AG09319 (cell line): ENCODE measurements at regions not wholly inside any gene's neighbourhood (a gene's known extent, or its start where the extent isn't known, plus 50 kb on each side); places are given as distances from the start of the nearest gene placed in this dataset.

ENCODE experiments used
- DNase-seq: peaks from one replicate; pipeline ENCODE4 v3.0.0-alpha.2; 2010; ENCODE audit warnings: low read depth; ENCODE audit errors: extremely low read depth
- TF ChIP-seq, protein P1 (sequence below): IDR thresholded peaks from 2 replicates; pipeline ENCODE4 v1.5.1; 2011; ENCODE audit warnings: low read depth, mild to moderate bottlenecking, inconsistent platforms, low read length, moderate library complexity

DNA sequence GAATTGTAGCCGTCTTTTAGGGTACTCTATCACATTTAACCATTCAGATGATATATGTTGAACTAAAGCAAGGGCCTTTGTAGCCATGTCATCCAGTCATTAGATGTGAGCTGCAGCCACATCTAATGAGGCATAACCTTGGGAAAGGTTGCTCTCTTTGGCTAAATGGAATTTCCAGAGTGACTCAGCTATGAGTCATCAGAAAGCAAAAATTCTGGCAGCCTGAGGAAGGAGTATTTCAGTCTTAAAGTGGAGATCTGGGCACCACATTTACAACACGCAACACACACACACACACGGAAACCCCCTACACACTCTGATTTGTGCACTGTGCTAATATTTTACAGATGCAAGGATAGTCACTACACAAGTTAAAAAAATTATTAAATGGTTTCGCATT is 176.9 kb upstream of the ZWINT start:
- no peak for DNase-seq

DNA sequence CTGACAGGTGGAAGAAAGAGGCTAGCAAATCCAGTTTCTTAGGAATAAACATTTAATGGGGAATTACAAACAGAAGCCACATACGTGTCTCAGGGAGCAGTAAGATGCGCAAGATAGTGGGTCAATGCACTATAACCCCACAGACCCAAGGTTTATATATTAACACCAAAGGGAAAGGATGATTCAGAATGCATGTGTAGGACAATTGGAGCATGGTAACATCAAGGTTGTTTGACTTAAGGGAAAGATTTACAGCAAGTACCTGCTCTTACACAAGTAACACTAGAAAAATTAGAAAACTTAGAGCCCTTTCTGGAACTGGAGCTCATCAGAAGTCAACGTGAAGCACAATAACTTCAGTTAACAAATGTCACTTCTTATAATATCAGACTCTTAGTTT is 161.1 kb upstream of the ZWINT start:
- TF ChIP-seq, protein P1, sequence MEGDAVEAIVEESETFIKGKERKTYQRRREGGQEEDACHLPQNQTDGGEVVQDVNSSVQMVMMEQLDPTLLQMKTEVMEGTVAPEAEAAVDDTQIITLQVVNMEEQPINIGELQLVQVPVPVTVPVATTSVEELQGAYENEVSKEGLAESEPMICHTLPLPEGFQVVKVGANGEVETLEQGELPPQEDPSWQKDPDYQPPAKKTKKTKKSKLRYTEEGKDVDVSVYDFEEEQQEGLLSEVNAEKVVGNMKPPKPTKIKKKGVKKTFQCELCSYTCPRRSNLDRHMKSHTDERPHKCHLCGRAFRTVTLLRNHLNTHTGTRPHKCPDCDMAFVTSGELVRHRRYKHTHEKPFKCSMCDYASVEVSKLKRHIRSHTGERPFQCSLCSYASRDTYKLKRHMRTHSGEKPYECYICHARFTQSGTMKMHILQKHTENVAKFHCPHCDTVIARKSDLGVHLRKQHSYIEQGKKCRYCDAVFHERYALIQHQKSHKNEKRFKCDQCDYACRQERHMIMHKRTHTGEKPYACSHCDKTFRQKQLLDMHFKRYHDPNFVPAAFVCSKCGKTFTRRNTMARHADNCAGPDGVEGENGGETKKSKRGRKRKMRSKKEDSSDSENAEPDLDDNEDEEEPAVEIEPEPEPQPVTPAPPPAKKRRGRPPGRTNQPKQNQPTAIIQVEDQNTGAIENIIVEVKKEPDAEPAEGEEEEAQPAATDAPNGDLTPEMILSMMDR: no peak
- DNase-seq: no peak

More for the DNA sequence above, 176.9 kb upstream of the ZWINT start:
- TF ChIP-seq, protein P1: no peak

DNA sequence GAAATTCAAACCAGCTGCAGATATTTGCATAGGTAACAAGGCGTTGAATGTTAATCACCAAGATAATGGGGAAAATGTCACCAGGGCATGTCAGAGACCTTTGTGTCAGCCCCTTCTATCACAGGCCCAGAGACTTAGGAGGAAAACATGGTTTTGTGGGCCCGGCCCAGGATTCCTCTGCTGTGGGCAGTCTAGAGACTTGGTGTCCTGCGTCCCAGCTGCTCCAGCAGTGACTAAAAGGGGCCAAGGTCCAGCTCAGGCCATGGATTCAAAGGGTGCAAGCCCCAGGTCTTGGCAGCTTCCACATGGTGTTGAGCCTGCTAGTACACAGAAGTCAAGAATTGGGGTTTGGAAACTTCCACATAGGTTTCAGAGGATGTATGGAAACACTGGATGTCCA is 147.5 kb upstream of the ZWINT start:
- TF ChIP-seq, protein P1: no peak
- no peak for DNase-seq

DNA sequence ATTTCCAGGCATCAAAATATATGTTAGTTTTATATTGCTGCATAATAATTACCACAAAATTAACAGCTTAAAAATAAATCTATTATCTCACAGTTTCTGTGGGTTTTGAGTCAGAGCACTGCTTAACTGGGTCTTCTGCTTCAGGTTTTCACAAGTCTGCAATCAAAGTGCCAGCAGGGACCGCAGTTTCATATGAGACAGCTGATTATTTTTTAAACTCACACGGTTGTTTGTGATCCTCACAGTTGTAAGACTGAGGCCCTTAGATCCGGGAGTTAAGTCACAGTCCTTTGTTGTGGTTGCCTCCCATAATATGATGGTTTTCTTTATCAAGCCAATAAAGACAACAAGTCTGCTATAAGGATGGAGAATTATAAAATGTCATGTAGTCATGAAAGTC is 146.0 kb upstream of the ZWINT start:
- TF ChIP-seq, protein P1: no peak
- no peak for DNase-seq

DNA sequence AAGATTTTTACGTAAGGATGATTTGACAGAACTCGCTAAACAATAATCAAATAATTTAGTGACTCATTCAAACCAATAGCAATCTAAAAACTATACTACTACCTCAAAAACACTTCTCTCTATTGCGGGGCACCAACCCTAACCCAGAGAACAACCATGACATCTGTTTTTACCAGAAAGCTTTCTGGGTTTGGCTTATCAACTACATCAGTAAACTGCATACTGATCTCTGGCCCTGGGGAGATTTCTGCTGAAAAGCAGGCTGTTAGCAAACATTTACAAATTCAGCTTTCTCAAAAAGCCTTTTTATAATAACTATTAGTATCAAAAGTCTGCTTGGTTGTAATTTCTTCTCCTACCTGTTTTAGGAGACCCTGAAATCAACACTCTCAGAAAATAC is 144.5 kb upstream of the ZWINT start:
- TF ChIP-seq, protein P1: no peak
- DNase-seq: no peak

DNA sequence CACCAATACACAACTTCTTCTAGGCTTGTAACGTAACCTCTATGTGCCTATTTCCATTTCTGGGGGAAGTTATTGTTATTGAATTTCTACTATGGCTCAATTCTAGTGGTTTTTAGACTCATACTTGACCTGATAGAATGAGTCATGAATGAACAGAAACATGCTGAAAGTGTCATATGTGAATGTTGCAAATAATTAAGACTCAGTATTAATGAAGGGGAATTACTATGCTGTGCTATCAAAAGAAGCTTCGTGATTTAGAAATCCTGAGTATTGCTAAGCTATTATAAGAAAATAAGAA is 135.1 kb upstream of the ZWINT start:
- DNase-seq: no peak
- TF ChIP-seq, protein P1: no peak

DNA sequence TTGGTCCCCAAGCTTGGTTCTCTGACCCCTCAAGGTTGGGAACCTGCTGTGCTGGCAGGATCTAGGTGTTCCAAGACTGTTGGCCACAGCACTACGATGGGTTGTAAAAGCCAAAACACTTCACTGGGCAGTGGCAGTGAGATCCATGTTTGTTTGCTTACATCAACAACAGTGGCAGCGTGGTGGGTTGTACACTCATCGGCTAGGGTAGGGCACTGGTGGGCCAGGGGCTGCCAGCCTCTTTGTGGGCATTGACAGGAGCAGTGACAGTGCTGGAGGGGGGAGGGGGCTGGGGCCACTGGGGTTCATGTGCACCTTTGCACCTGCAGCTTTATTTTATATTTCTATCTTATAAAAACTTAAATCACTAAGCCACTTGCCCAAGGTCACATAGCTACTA is 126.7 kb upstream of the ZWINT start:
- TF ChIP-seq, protein P1: no peak
- DNase-seq: no peak

DNA sequence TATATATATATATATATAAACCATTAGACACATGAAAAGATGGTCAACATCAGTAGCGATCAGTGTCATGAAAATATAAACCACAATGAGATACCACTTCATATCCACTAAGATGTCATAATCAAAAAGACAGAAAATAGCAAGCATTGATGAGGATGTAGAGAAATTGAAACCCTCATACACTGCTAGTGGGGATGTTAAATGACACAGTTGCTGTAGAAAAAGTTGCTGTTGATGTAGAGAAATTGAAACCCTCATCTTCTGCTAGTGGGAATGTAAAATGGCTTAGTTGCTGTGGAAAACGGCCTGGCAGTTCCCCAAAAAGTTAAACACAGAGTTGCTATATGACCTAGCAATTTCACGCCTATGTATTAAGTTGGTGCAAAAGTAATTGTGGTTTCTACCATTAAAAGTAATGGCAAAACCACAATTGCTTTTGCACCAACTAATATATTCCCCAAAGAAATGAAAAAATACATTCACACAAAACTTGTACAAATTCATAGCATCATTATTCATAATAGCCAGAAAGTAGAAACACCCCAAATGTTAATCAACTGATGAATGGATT is 120.5 kb upstream of the ZWINT start:
- no peak for DNase-seq
- TF ChIP-seq, protein P1: no peak
